NCI-H2196 treated with DMSO at 0.1 percent for 48 hours (cell line): ENCODE measurements at regions not wholly inside any gene's neighbourhood (a gene's known extent, or its start where the extent isn't known, plus 50 kb on each side); places are given as distances from the start of the nearest gene placed in this dataset.

Experiments
- DNase-seq: peaks from one replicate; lab custom pipeline; 2025; ENCODE audit not compliant: unreplicated experiment; lab: John Stamatoyannopoulos, UW

GRCh38 chr18:61154866-61155265 is 178.4 kb upstream of the CDH20 start:
- DNase-seq: no peak

DNA sequence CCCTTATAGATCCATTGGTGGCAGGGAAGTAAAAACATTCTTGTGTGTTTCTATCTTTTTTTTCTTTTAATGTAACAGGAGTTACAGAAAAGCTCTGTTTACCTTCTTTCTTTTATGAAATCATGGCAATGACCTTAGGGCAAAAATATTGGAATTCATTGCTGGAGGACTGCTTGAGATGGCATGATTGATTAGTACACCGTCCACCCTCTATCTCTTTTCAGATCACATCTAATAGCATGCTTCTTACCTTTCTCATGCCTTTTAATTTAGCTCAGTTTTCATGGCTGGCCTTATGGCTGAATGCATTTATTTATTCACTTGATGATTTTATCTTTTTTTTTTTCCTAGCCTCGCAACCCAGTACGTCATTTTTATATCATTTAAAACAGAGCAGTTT is 177.6 kb upstream of the CDH20 start:
- DNase-seq: no peak

DNA sequence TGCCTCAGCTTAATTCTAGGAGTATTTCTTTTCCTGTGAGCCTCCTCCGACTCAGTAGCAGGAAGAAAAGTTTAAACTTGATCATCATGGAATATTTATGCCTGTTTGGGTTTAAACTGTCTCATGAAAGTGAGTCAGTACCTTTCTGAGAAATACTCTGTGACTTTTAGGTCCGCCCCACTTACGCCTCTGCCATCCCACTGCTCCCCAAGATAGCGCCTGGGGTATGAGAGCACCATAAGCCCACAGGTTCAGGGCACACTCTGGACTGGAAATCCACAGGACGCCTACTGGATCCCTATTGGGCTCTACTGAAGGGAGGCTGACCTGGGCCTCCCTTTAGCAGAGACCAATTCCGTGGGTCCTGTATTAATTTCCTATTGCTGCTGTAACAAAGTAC is 175.8 kb upstream of the CDH20 start:
- DNase-seq: no peak

GRCh38 chr18:61159246-61159645 is 174.0 kb upstream of the CDH20 start:
- DNase-seq: no peak

- DNase-seq: no peak
Observed at GRCh38 chr18:61164321-61164720, 168.9 kb upstream of the CDH20 start.

DNA sequence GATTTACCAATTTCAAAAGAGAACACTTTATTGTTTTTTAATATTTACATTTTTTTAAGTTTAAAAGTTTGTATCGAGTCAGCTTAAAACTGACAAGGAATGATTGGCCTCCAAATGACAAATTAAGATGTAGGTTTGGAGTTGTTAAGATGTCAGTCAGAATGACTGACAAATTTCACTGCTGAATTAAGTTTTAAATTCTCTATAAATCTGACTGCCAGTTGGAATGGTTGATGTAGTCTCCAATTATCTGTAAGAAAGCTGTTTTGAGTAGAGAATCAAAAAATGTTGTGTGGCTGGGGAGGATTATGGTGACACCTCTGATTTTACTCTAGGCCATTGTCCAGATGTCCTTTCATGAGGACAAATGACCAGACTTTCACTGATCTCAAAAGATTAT is 165.3 kb upstream of the CDH20 start:
- no peak for DNase-seq

DNA sequence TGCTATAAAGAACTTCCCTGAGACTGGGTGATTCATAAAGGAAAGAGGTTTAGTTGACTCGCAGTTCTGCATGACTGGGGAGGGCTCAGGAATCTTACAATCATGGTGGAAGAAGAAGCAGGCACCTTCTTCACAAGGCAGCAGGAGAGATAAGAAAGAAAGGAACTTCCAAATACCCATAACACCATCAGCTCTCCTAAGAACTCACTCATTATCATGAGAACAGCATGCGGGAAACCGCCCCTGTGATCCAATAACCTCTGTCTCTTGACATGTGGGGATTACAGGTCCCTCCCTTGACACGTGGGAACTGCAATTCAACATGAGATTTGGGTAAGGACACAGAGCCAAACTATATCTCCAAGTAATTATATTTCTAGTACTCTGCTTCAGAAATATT is 163.8 kb upstream of the CDH20 start:
- no peak for DNase-seq

DNA sequence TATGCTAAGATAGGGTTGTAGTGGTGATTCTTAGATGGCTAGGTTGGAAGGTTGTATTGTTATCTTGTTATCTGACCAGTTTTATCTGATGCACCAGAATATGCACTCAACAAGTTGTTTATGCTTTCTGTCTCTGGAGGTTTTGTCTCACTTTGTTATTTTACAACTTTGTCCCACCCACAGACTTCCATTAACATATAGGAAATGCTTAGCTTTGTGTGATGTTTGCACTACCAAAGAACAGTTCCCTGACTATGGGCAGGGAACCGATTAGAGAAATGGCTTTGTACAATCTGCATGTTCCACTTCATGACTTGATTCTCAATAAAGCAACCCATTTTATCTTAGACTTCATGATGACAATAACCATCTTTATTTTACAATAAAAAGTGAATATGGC is 160.6 kb upstream of the CDH20 start:
- DNase-seq: no peak

DNA sequence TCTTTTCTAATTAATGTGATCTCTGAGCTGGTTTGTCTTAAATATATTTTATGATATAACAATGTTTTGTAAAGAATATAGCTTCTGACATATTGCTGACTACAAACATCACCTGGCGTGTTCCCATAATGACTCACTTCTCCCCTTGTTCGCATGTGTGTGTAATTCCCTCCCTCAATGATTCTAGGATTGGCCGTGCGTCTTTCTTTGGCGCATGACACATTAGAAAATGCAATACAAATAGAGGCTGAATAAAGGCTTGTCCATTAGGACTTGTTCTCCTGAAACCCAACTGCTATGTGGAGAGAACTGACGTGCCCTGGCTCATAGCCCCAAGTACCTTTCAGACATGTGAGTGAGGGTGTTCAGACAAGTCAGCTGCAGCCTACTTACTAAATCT is 159.7 kb upstream of the CDH20 start:
- no peak for DNase-seq

DNA sequence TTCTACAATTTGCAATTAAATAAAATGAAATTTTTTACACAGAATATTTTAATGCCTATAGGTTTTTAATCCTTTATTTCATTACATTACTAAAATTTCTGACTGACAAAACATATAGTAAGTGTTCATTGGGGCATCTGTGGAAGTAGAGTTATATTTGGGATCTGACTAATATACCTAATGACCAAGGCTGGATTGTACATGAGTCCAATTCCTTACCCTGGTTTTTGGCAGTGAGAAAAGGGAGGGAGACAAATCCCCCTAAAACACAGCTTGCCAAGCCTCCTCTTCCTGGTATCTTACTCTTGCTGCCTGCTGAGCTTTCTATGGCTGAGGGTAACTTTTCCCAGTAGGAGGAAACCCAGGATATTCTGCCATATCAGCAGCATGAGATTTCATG is 149.4 kb upstream of the CDH20 start:
- DNase-seq: no peak

DNA sequence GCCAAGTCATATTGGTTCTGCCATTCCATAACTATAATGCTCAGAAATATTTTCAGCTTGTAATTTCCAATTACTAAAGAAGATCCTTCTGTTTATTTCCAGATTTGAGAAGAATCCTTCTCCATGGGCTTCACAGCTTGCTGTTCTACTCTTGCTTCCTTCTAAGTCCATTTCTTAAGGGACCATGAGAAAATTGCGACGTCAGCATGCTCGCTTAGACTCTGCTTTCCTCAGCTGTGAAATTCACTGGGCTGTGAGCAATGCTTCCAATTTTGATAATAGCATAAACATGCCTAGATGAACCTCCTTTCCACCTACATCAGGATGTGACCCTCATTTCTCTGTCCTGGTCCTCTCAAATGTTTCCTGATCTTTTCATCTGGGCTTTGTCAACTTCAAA is 145.3 kb upstream of the CDH20 start:
- no peak for DNase-seq

GRCh38 chr18:61189376-61189775 is 143.9 kb upstream of the CDH20 start:
- DNase-seq: no peak

GRCh38 chr18:61194726-61195125 is 138.5 kb upstream of the CDH20 start:
- DNase-seq: no peak

DNA sequence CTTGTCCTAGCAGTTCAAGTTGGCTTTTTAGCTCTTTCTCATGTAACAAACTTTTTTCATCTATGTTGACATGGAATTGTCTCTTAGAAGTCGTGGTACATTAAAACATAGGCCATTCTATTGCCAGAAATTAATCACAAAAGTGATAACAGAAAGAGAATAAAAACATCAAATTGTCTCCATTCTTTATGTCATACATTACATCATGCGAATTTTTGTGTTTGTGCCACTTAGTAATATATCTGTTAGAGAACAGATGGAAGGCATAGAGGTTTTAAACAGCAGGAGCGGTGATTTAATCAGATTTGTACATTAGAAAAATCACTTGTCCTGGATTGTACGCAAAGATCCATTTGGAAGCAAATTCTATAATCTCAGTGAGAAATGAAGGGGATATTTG is 136.5 kb upstream of the CDH20 start:
- DNase-seq: no peak

- DNase-seq: no peak
Observed at GRCh38 chr18:61198486-61198885, 134.7 kb upstream of the CDH20 start.

DNA sequence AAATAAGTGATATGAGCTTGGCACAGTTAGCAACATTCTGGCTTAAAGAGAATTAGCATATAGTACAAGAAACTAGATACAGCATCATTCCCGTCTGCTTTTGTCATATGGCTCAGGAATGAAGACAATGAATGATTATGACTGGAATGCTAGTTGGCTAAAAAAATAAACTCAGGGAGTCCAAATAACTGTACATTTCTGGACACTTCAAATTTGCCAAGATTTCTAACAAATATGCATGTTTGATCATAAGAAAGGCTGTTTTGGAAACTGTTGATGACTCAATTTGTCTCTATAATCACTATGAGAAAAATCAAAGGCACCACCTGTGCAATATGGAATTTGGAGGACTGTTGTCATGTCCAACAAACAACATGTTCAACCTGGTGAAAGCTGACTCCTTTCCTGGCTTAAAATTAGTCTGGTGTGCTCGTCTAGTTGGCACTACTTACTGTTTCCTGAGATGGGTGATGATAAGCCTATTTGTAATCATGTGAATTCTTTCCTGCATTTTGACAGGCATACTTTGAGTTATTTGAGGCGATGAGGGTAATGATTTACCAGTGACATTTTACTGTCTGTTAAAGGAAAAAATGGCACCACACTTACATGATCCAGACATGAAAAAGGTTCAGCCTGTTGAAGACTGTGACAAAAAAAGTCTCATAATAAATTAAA is 133.9 kb upstream of the CDH20 start:
- DNase-seq: no peak

GRCh38 chr18:61201511-61201910 is 131.7 kb upstream of the CDH20 start:
- DNase-seq: no peak

GRCh38 chr18:61203151-61203550 is 130.1 kb upstream of the CDH20 start:
- no peak for DNase-seq

DNA sequence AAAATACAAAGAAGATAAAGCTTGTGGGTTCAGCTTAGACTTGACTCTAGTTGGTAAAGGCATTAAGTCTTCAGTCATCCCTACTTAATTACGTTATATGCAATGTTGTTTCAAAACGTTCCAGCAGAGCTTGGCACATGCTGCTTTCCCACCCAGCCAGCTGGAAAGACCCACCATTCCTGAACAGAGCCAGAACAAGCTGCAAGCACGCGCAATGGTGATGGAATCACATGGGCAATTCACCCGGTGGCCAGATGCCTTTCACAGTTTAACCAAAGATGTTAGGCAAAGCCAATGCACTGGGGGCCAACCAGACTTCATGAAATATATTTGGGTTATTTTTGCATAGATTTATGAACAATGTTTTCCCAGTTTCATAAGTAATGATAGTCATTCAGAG is 123.4 kb upstream of the CDH20 start:
- DNase-seq: no peak

GRCh38 chr18:61216051-61216450 is 117.2 kb upstream of the CDH20 start:
- DNase-seq: no peak

GRCh38 chr18:61222206-61222605 is 111.0 kb upstream of the CDH20 start:
- DNase-seq: no peak

DNA sequence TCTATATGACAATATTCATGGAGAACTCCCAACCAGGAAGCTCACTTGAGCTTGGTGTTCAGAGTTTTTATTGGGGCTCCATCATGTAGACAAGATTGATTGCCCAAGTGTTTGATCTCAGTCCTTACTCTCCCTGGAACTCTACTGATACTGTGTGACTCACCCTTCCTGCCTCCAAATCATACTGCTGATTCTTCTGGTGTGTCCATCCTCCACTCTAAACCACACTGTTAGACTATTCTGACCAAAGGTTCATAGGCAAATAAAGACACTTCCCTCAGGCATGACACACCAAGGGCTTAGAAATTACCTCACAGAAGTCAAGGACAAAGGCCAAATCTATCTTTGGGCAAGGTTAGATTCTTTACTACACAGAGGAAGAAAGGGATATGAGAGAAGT is 107.9 kb upstream of the CDH20 start:
- no peak for DNase-seq

DNA sequence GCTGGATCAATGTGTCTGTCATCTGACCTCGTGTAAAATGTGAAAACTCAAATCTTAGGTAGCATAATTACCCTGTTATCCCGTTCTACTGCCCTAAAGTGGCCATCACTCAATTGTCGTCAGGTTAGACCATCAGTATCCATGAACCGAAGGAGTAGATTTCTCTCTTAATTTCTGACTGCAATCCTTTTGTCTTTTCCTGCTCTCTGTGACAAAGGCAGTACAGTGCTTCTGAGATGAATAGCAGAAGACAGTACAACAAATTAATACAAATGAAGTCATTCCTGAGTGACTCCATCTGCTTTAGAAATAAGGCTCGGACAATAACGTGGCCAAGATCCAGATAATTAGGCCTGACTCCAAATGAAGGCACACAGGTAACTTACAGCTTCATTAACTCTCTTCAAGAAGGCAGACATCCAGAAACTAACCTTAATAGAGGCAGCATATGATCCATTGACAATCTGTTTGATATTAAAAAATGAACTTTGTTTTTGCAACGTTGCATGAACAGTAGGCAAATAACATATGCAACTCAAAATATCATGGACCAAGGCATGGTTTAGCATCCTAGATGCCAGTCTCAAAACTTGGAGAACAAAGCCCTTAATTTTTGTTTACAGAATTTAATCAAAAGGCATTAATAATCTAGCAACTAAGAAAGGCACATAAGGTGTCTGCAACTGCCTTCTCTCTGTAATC is 96.7 kb upstream of the CDH20 start:
- DNase-seq: no peak
